ENCODE measurements at regions not wholly inside any gene's neighbourhood (a gene's known extent, or its start where the extent isn't known, plus 50 kb on each side); places are given as distances from the start of the nearest gene placed in this dataset.

GRCh38 chr4:164383058-164383357 lies 370.9 kb upstream of the SMIM31 start:
- DNase-seq, result no peak
- in situ Hi-C loops (cut with MboI; ENCODE audit: low pct_unique_long_range_greater_than_20kb, low sequenced_read_pairs), result no loop called here

GRCh38 chr4:164383358-164384220 lies 370.3 kb upstream of the SMIM31 start:
- DNase-seq, result no peak
- in situ Hi-C loops (cut with MboI; ENCODE audit: low pct_unique_long_range_greater_than_20kb, low sequenced_read_pairs), result no loop called here

- no peak for DNase-seq
- in situ Hi-C loops (cut with MboI; ENCODE audit: low pct_unique_long_range_greater_than_20kb, low sequenced_read_pairs), result no loop called here
Observed at GRCh38 chr4:164384416-164384815, 369.5 kb upstream of the SMIM31 start.

- in situ Hi-C loops (cut with MboI; ENCODE audit: low pct_unique_long_range_greater_than_20kb, low sequenced_read_pairs), result no loop called here
Observed at GRCh38 chr4:164396439-164396838, 357.5 kb upstream of the SMIM31 start.

GRCh38 chr4:164402554-164402953 lies 351.4 kb upstream of the SMIM31 start:
- in situ Hi-C loops (cut with MboI; ENCODE audit: low pct_unique_long_range_greater_than_20kb, low sequenced_read_pairs), result no loop called here
- no peak for DNase-seq

More at GRCh38 chr4:164396439-164396838, 357.5 kb upstream of the SMIM31 start:
- no peak for DNase-seq

- in situ Hi-C loops (cut with MboI; ENCODE audit: low pct_unique_long_range_greater_than_20kb, low sequenced_read_pairs), result no loop called here
- DNase-seq, result no peak
Observed at GRCh38 chr4:164405774-164406173, 348.2 kb upstream of the SMIM31 start.

- DNase-seq, result no peak
- in situ Hi-C loops (cut with MboI; ENCODE audit: low pct_unique_long_range_greater_than_20kb, low sequenced_read_pairs), result no loop called here
Observed at GRCh38 chr4:164408831-164409230, 345.1 kb upstream of the SMIM31 start.

- DNase-seq, result no peak
- in situ Hi-C loops (cut with MboI; ENCODE audit: low pct_unique_long_range_greater_than_20kb, low sequenced_read_pairs), result no loop called here
Observed at GRCh38 chr4:164410401-164410800, 343.5 kb upstream of the SMIM31 start.

- in situ Hi-C loops (cut with MboI; ENCODE audit: low pct_unique_long_range_greater_than_20kb, low sequenced_read_pairs), result no loop called here
- no peak for DNase-seq
Observed at GRCh38 chr4:164412246-164412645, 341.7 kb upstream of the SMIM31 start.

- DNase-seq, result no peak
- in situ Hi-C loops (cut with MboI; ENCODE audit: low pct_unique_long_range_greater_than_20kb, low sequenced_read_pairs), result no loop called here
Observed at GRCh38 chr4:164413743-164414142, 340.2 kb upstream of the SMIM31 start.

- in situ Hi-C loops (cut with MboI; ENCODE audit: low pct_unique_long_range_greater_than_20kb, low sequenced_read_pairs), result no loop called here
- DNase-seq, result no peak
Observed at GRCh38 chr4:164423819-164424218, 330.1 kb upstream of the SMIM31 start.

GRCh38 chr4:164424846-164425245 lies 329.1 kb upstream of the SMIM31 start:
- no peak for DNase-seq
- in situ Hi-C loops (cut with MboI; ENCODE audit: low pct_unique_long_range_greater_than_20kb, low sequenced_read_pairs), result no loop called here

GRCh38 chr4:164428561-164428960 lies 325.4 kb upstream of the SMIM31 start:
- in situ Hi-C loops (cut with MboI; ENCODE audit: low pct_unique_long_range_greater_than_20kb, low sequenced_read_pairs), result no loop called here
- no peak for DNase-seq

GRCh38 chr4:164438321-164438720 lies 315.6 kb upstream of the SMIM31 start:
- no peak for DNase-seq
- in situ Hi-C loops (cut with MboI; ENCODE audit: low pct_unique_long_range_greater_than_20kb, low sequenced_read_pairs), result no loop called here

GRCh38 chr4:164439037-164439436 lies 314.9 kb upstream of the SMIM31 start:
- DNase-seq, result no peak
- in situ Hi-C loops (cut with MboI; ENCODE audit: low pct_unique_long_range_greater_than_20kb, low sequenced_read_pairs), result no loop called here

GRCh38 chr4:164440199-164440598 lies 313.7 kb upstream of the SMIM31 start:
- in situ Hi-C loops (cut with MboI; ENCODE audit: low pct_unique_long_range_greater_than_20kb, low sequenced_read_pairs), result no loop called here
- no peak for DNase-seq

GRCh38 chr4:164441109-164441508 lies 312.8 kb upstream of the SMIM31 start:
- no peak for DNase-seq
- in situ Hi-C loops (cut with MboI; ENCODE audit: low pct_unique_long_range_greater_than_20kb, low sequenced_read_pairs), result no loop called here

GRCh38 chr4:164442180-164442579 lies 311.8 kb upstream of the SMIM31 start:
- DNase-seq, result no peak
- in situ Hi-C loops (cut with MboI; ENCODE audit: low pct_unique_long_range_greater_than_20kb, low sequenced_read_pairs), result no loop called here

GRCh38 chr4:164446516-164446915 lies 307.4 kb upstream of the SMIM31 start:
- DNase-seq, result no peak

GRCh38 chr4:164461901-164462300 lies 292.0 kb upstream of the SMIM31 start:
- in situ Hi-C loops (cut with MboI; ENCODE audit: low pct_unique_long_range_greater_than_20kb, low sequenced_read_pairs), result no loop called here
- DNase-seq, result no peak

More at GRCh38 chr4:164446516-164446915, 307.4 kb upstream of the SMIM31 start:
- in situ Hi-C loops (cut with MboI; ENCODE audit: low pct_unique_long_range_greater_than_20kb, low sequenced_read_pairs), result no loop called here

- no peak for DNase-seq
- in situ Hi-C loops (cut with MboI; ENCODE audit: low pct_unique_long_range_greater_than_20kb, low sequenced_read_pairs), result no loop called here
Observed at GRCh38 chr4:164462471-164462870, 291.5 kb upstream of the SMIM31 start.

Measured in KBM-7 (cell line).